ENCODE measurements at regions not wholly inside any gene's neighbourhood (a gene's known extent, or its start where the extent isn't known, plus 50 kb on each side); places are given as distances from the start of the nearest gene placed in this dataset.

DNA sequence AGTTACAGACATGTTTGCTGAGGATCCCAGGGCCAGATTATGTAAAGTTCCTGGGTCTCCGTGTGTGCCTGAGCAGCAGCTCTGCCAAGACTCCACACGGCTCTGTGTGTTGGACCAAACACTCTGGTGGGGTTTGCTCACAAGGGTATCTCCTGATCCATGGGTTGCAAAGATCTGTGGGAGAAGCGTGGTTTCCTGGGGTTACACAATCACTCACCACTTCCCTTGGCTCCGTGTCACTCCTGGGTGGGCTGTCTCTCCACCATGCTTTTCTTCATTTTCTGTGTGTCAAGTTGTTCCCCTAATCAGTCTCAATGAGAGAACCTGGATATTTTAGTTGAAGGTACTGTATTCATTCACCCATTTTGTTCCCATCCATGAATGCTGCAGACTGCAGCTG, 1088.8 kb downstream of the FSCB start:
- CTCF ChIA-PET: no interaction called here
- H2AK9ac ChIP-seq (replicated peaks; ENCODE audit: low read depth, low read length, poor library complexity): no peak overlapping the region
- H3K18ac ChIP-seq (ENCODE audit: low read depth, low read length): no peak overlapping the region
- no peak overlapping the region for H2BK120ac ChIP-seq (ENCODE audit: low read depth, low read length)
- TF ChIP-seq, protein P1, sequence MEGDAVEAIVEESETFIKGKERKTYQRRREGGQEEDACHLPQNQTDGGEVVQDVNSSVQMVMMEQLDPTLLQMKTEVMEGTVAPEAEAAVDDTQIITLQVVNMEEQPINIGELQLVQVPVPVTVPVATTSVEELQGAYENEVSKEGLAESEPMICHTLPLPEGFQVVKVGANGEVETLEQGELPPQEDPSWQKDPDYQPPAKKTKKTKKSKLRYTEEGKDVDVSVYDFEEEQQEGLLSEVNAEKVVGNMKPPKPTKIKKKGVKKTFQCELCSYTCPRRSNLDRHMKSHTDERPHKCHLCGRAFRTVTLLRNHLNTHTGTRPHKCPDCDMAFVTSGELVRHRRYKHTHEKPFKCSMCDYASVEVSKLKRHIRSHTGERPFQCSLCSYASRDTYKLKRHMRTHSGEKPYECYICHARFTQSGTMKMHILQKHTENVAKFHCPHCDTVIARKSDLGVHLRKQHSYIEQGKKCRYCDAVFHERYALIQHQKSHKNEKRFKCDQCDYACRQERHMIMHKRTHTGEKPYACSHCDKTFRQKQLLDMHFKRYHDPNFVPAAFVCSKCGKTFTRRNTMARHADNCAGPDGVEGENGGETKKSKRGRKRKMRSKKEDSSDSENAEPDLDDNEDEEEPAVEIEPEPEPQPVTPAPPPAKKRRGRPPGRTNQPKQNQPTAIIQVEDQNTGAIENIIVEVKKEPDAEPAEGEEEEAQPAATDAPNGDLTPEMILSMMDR (conservative IDR thresholded peaks at IDR 0.05; ENCODE audit: low read depth, low read length): no peak
- TF ChIP-seq MAZ (IDR thresholded peaks at IDR 0.05; ENCODE audit: borderline replicate concordance, low read depth, low read length) (no peak), RFX5 (IDR thresholded peaks at IDR 0.05; ENCODE audit: low read depth, low read length) (no peak), RCOR1 (IDR thresholded peaks at IDR 0.05; ENCODE audit: insufficient replicate concordance, low read length) (no peak), RAD21 (IDR thresholded peaks at IDR 0.05; ENCODE audit: low read length) (no peak), MXI1 (IDR thresholded peaks at IDR 0.05; ENCODE audit: borderline replicate concordance, low read depth, low read length) (no peak), POLR2A (IDR thresholded peaks at IDR 0.05; ENCODE audit: low read depth, low read length) (no peak), SMC3 (IDR thresholded peaks at IDR 0.05; ENCODE audit: low read depth, low read length) (no peak), NFE2L2 (IDR thresholded peaks at IDR 0.05; ENCODE audit: low read depth, low read length) (no peak), CEBPB (IDR thresholded peaks at IDR 0.05; ENCODE audit: low read depth, low read length) (no peak), FOS (IDR thresholded peaks at IDR 0.05; ENCODE audit: low read depth, low read length) (no peak), BHLHE40 (IDR thresholded peaks at IDR 0.05; ENCODE audit: low read depth, low read length) (no peak), MAFK (IDR thresholded peaks at IDR 0.05; ENCODE audit: low read depth, low read length) (no peak), CHD1 (IDR thresholded peaks at IDR 0.05; ENCODE audit: low read depth, low read length) (no peak)
- TF ChIP-seq, protein P2, sequence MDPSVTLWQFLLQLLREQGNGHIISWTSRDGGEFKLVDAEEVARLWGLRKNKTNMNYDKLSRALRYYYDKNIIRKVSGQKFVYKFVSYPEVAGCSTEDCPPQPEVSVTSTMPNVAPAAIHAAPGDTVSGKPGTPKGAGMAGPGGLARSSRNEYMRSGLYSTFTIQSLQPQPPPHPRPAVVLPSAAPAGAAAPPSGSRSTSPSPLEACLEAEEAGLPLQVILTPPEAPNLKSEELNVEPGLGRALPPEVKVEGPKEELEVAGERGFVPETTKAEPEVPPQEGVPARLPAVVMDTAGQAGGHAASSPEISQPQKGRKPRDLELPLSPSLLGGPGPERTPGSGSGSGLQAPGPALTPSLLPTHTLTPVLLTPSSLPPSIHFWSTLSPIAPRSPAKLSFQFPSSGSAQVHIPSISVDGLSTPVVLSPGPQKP (IDR thresholded peaks at IDR 0.05; ENCODE audit: borderline replicate concordance, low read depth, low read length): no peak
- TF ChIP-seq, protein P3, sequence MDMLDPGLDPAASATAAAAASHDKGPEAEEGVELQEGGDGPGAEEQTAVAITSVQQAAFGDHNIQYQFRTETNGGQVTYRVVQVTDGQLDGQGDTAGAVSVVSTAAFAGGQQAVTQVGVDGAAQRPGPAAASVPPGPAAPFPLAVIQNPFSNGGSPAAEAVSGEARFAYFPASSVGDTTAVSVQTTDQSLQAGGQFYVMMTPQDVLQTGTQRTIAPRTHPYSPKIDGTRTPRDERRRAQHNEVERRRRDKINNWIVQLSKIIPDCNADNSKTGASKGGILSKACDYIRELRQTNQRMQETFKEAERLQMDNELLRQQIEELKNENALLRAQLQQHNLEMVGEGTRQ (IDR thresholded peaks at IDR 0.05; ENCODE audit: low read depth, low read length): no peak
- no peak overlapping the region for H2BK20ac ChIP-seq (ENCODE audit: low read depth, low read length)
- DNase-seq (no peak), ATAC-seq (ENCODE audit: low read depth) (no peak)
- no peak overlapping the region for H2BK15ac ChIP-seq (ENCODE audit: low read depth, low read length)
- no peak overlapping the region for H3K56ac ChIP-seq (ENCODE audit: extremely low read depth, insufficient read depth, low read length)
- dilution Hi-C loops (cut with HindIII; ENCODE audit: low sequenced_read_pairs, unreplicated experiment): no loop called here
- H3K4ac ChIP-seq (ENCODE audit: low read depth, low read length): no peak overlapping the region
- H3K9me3 ChIP-seq (ENCODE audit: control insufficient read depth, insufficient read depth, low read length): peaks cover 10% of the 10 kb centered on the region
- H3K27ac ChIP-seq (ENCODE audit: insufficient read depth, low read length): no peak overlapping the region
- H3K4me1 ChIP-seq (ENCODE audit: control insufficient read depth, insufficient read depth, low read length): no peaks in the 10 kb centered on the region
- intact Hi-C loops (cut with micrococcal nuclease): no loop called here
- no peak overlapping the region for H3K4me2 ChIP-seq (ENCODE audit: low read depth, low read length)
- H2BK5ac ChIP-seq (ENCODE audit: low read depth, low read length, poor library complexity, severe bottlenecking): no peak overlapping the region
- no peaks in the 10 kb centered on the region for H3K36me3 ChIP-seq (ENCODE audit: control insufficient read depth, insufficient read depth, low read length)
- no peak overlapping the region for H4K91ac ChIP-seq (ENCODE audit: insufficient read depth, low read depth, low read length)
- H2AFZ ChIP-seq (replicated peaks; ENCODE audit: low read length, poor library complexity): no peak overlapping the region
- POLR2A ChIA-PET (ENCODE audit: unreplicated experiment): no interaction called here
- no peaks in the 10 kb centered on the region for H3K79me1 ChIP-seq (ENCODE audit: low read depth in 1 of 2, low read length in 2 of 2)
- H3K9ac ChIP-seq (ENCODE audit: low read depth, low read length): no peak overlapping the region
- H3K14ac ChIP-seq (replicated peaks; ENCODE audit: low read depth, low read length): no peak overlapping the region
- in situ Hi-C loops (cut with MboI; ENCODE audit: low sequenced_read_pairs): no loop called here
- no peak overlapping the region for H4K5ac ChIP-seq (ENCODE audit: low read depth, low read length)
- H3K9me1 ChIP-seq (ENCODE audit: insufficient read depth, low read length): no peaks in the 10 kb centered on the region
- H3K27me3 ChIP-seq (ENCODE audit: control insufficient read depth, insufficient read depth, low read length): no peaks in the 10 kb centered on the region
- H2AK5ac ChIP-seq (ENCODE audit: low read depth, low read length): no peak overlapping the region
- no peaks in the 10 kb centered on the region for H4K20me1 ChIP-seq (ENCODE audit: insufficient read depth, low read length)
- no peak overlapping the region for H3K4me3 ChIP-seq (ENCODE audit: insufficient read depth, low read depth, low read length)
- WGBS, 2 experiments (ENCODE audit: extremely low coverage in 2 of 2, insufficient read length in 1 of 2): no CpG with 5 or more reads among the region's 4 CpGs
- BruUV-seq (replicated peaks): no TSS peak
- no peak overlapping the region for H3K23ac ChIP-seq (ENCODE audit: low read depth, low read length)
- H4K8ac ChIP-seq (ENCODE audit: low read depth in 2 of 2, low read length in 2 of 2): no peak overlapping the region
